GM12878 (cell line): ENCODE measurements at regions not wholly inside any gene's neighbourhood (a gene's known extent, or its start where the extent isn't known, plus 50 kb on each side); places are given as distances from the start of the nearest gene placed in this dataset.

Experiments
- ATAC-seq: fragments of 200-7000 bp; cut with Tn5 transposase; 3 replicates; pipeline ENCODE4 v1.9.1; 2020; ENCODE audit warnings: mild to moderate bottlenecking, moderate library complexity
- BruUV-seq: library from RNA; stranded (reverse); fragments of 400-500 nt; replicated peaks from 2 replicates; lab custom pipeline; 2021; lab: Mats Ljungman, UMichigan
- CTCF ChIA-PET: fragments of 300-600 bp; sonication (Branson Sonifier 250); formaldehyde crosslinking; extraction: SDS; loops from one replicate; lab custom pipeline; 2021; ENCODE audit warnings: inconsistent platforms; lab: Yijun Ruan, JAX
- POLR2A ChIA-PET: fragments of 350-600 bp; formaldehyde crosslinking; extraction: SDS; loops from one replicate; lab custom pipeline; 2021; ENCODE audit warnings: inconsistent platforms; lab: Charles Lee
- RAD21 ChIA-PET: fragments of 300-600 bp; sonication (Branson Sonifier 250); formaldehyde crosslinking; loops from one replicate; lab custom pipeline; 2023; ENCODE audit warnings: antibody characterized with exemption; ENCODE audit not compliant: unreplicated experiment; lab: Charles Lee
- SMC1A ChIA-PET: fragments of 300-600 bp; sonication (Branson Sonifier 250); formaldehyde crosslinking; loops from one replicate; lab custom pipeline; 2023; ENCODE audit not compliant: unreplicated experiment, uncharacterized antibody; lab: Charles Lee
- DNase-seq: peaks from one replicate; pipeline ENCODE4 v3.0.0-alpha.2; 2011; ENCODE audit warnings: low read depth, low spot score
- FAIRE-seq: peaks from 3 replicates; lab custom pipeline; 2011; peaks lifted over from hg19 to GRCh38; lab: Jason Lieb, UNC
- H2AFZ ChIP-seq: 2 replicates; pipeline ENCODE4 v1.6.0; 2011; ENCODE audit warnings: low read depth, low read length, control low read depth; ENCODE audit not compliant: control insufficient read depth
- H3K27ac ChIP-seq: 2 replicates; pipeline ENCODE4 v1.5.1; 2011; ENCODE audit warnings: control low read depth; ENCODE audit not compliant: control insufficient read depth, insufficient read depth
- H3K27me3 ChIP-seq, 2 experiments: replicated peaks in 1 of 2; 2 replicates each; pipeline versions ENCODE4 v1.6.0 to v1.6.1; 2011; ENCODE audit warnings: low read length in 1 of 2; ENCODE audit not compliant: control insufficient read depth in 2 of 2, insufficient read depth in 2 of 2
- H3K36me3 ChIP-seq, 2 experiments: 2 replicates each; pipeline ENCODE4 v1.5.1; 2011; ENCODE audit warnings: low read length in 1 of 2; ENCODE audit not compliant: control insufficient read depth in 2 of 2, insufficient read depth in 2 of 2
- H3K4me1 ChIP-seq: 2 replicates; pipeline ENCODE4 v1.6.1; 2011; ENCODE audit warnings: mild to moderate bottlenecking, low read length, moderate library complexity, mixed read lengths; ENCODE audit not compliant: control insufficient read depth, insufficient read depth
- H3K4me2 ChIP-seq: 2 replicates; pipeline ENCODE4 v1.6.0; 2011; ENCODE audit warnings: control low read depth; ENCODE audit not compliant: control insufficient read depth, insufficient read depth
- H3K4me3 ChIP-seq: fragments of 200-600 bp; sonication (generic); 2 replicates; pipeline ENCODE4 v1.5.1; 2016
- H3K79me2 ChIP-seq: 2 replicates; pipeline ENCODE4 v1.6.0; 2011; ENCODE audit warnings: low read length; ENCODE audit not compliant: control insufficient read depth, insufficient read depth
- H3K9ac ChIP-seq: 2 replicates; pipeline ENCODE4 v1.8.0; 2011; ENCODE audit warnings: low read length, control low read depth, mixed read lengths; ENCODE audit not compliant: control insufficient read depth, insufficient read depth
- H3K9me3 ChIP-seq: replicated peaks from 3 replicates; pipeline ENCODE4 v1.5.1; 2011; ENCODE audit warnings: mild to moderate bottlenecking, low read length; ENCODE audit not compliant: control insufficient read depth, insufficient read depth
- H4K20me1 ChIP-seq: 2 replicates; pipeline ENCODE4 v1.6.0; 2011; ENCODE audit not compliant: control insufficient read depth, insufficient read depth
- EED ChIP-seq: sonication (generic); IDR thresholded peaks from 2 replicates; pipeline ENCODE4 v1.6.1; 2016; ENCODE audit warnings: antibody characterized with exemption, low read depth
- IKZF1 ChIP-seq: fragments of 450-650 bp; conservative IDR thresholded peaks from 2 replicates; pipeline ENCODE4 v1.6.1; 2017; ENCODE audit warnings: antibody characterized with exemption, mild to moderate bottlenecking
- IRF4 ChIP-seq: IDR thresholded peaks from 2 replicates; pipeline ENCODE4 v1.6.1; 2011; ENCODE audit warnings: low read depth, low read length
- KLF5 ChIP-seq: fragments of 450-650 bp; IDR thresholded peaks from 2 replicates; pipeline ENCODE4 v1.6.1; 2014; ENCODE audit warnings: mild to moderate bottlenecking; ENCODE audit not compliant: partially characterized antibody
- POU2F2 ChIP-seq: IDR thresholded peaks from 3 replicates; pipeline ENCODE4 v1.6.1; 2011; ENCODE audit warnings: low read depth, mild to moderate bottlenecking, low read length, borderline replicate concordance
- RUNX3 ChIP-seq: IDR thresholded peaks from 2 replicates; pipeline ENCODE4 v1.6.1; 2012; ENCODE audit warnings: low read length, inconsistent platforms
- WGBS: methylation state at CpG from one replicate; pipeline ENCODE4 v1.1.6; 2016; ENCODE audit warnings: low lambda C conversion rate; ENCODE audit not compliant: insufficient replicate concordance, insufficient coverage; ENCODE audit errors: missing lambda C conversion rate; 5-methylcytosine and 5-hydroxymethylcytosine counted together
- in situ Hi-C: fragments of 300-500 bp; cut with MboI; formaldehyde crosslinking; loops from 9 replicates; pipeline ENCODE4 v1.14.3; 2018; ENCODE audit warnings: mixed read lengths
- intact Hi-C: fragments of 100-400 bp; cut with micrococcal nuclease; formaldehyde crosslinking; loops from one replicate; pipeline ENCODE4 v1.14.2; 2022; ENCODE audit not compliant: unreplicated experiment

GRCh38 chr2:196390243-196391148, 219.1 kb upstream of the STK17B start:
- intact Hi-C loops (no loop called here), in situ Hi-C loops (no loop called here)
- POLR2A ChIA-PET: interaction anchor here (1.2 to 3.4 kb wide), 5 partner anchors 9 to 63 kb away, joined by 3 to 16 read pairs (median 4); no protein-coding TSS in a partner anchor
- Histone ChIP-seq H3K27ac (peak overlapping the region; percentile 38), H2AFZ (no peak overlapping the region; the same call in 1 of the 2 replicates), H3K79me2 (peaks cover 83% of the 10 kb centered on the region), H3K4me2 (peak overlapping the region; percentile 15), H4K20me1 (no peaks in the 10 kb centered on the region), H3K9ac (0 out of 2 replicates have a peak overlapping the region, but pooled peaks have one; percentile 18), H3K36me3 (no peaks in the 10 kb centered on the region; a peak in 1 of 4 replicates), H3K4me3 (peak overlapping the region; percentile 18; the same call in 1 of the 2 replicates), H3K27me3 (no peaks in the 10 kb centered on the region), H3K9me3 (peaks cover 4% of the 10 kb centered on the region), H3K4me1 (peaks cover 22% of the 10 kb centered on the region)
- SMC1A ChIA-PET: interaction anchor here (0.8 to 9.4 kb wide), 10 partner anchors 10 to 76 kb away, joined by 3 to 157 read pairs (median 4); no protein-coding TSS in a partner anchor
- FAIRE-seq (no peak), ATAC-seq (peak; percentile 81), DNase-seq (no peak)
- RAD21 ChIA-PET: interaction anchor here (0.6 to 3.3 kb wide), 8 partner anchors 8 to 63 kb away, joined by 3 to 17 read pairs (median 12); no protein-coding TSS in a partner anchor
- peak; percentile 67 for TF ChIP-seq RUNX3
- TF ChIP-seq EED: 0 out of 2 replicates have a peak, but pooled peaks have one; percentile 39
- 0 out of 3 replicates have a peak, but pooled peaks have one; percentile 36 for TF ChIP-seq POU2F2
- TF ChIP-seq IRF4: 0 out of 2 replicates have a peak, but pooled peaks have one; percentile 9
- no peak for TF ChIP-seq IKZF1
- no peak for TF ChIP-seq KLF5
- WGBS: 69% methylated on average over 6 of the region's 6 CpGs
- CTCF ChIA-PET: interaction anchor here (0.8 to 3.5 kb wide), 8 partner anchors 9 to 323 kb away, joined by 3 to 16 read pairs (median 4); no protein-coding TSS in a partner anchor
- BruUV-seq: no TSS peak
